ENCODE measurements at regions not wholly inside any gene's neighbourhood (a gene's known extent, or its start where the extent isn't known, plus 50 kb on each side); places are given as distances from the start of the nearest gene placed in this dataset.

DNA sequence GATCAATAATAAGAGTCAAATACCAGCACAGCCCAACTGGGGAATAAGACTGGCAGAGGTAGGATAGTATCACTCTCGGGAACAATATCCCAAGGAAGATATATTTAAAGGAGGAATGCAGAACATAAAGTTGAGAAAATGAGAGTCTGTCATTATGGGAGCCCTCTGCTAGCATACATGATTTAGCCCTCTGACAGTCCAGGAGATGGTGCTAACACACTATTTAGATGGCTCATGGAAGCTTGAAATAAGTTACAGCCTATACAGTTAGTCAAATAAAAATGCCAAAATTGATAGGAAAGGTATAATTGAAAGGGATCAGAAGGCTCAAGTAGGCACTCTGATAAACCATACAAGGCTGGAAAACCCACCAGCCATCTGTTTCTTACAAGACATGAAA is 201.0 kb upstream of the NEIL3 start:
- TF ChIP-seq POLR2A (IDR thresholded peaks at IDR 0.05): no peak
- TF ChIP-seq, protein P1, sequence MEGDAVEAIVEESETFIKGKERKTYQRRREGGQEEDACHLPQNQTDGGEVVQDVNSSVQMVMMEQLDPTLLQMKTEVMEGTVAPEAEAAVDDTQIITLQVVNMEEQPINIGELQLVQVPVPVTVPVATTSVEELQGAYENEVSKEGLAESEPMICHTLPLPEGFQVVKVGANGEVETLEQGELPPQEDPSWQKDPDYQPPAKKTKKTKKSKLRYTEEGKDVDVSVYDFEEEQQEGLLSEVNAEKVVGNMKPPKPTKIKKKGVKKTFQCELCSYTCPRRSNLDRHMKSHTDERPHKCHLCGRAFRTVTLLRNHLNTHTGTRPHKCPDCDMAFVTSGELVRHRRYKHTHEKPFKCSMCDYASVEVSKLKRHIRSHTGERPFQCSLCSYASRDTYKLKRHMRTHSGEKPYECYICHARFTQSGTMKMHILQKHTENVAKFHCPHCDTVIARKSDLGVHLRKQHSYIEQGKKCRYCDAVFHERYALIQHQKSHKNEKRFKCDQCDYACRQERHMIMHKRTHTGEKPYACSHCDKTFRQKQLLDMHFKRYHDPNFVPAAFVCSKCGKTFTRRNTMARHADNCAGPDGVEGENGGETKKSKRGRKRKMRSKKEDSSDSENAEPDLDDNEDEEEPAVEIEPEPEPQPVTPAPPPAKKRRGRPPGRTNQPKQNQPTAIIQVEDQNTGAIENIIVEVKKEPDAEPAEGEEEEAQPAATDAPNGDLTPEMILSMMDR (IDR thresholded peaks at IDR 0.05): no peak
